SK-N-SH (cell line): ENCODE measurements at regions not wholly inside any gene's neighbourhood (a gene's known extent, or its start where the extent isn't known, plus 50 kb on each side); places are given as distances from the start of the nearest gene placed in this dataset.

Experiments
- CTCF ChIA-PET: fragments of 300-600, 350-600 bp; formaldehyde crosslinking; extraction: SDS; loops from one replicate; lab custom pipeline; 2021; lab: Yijun Ruan, JAX
- POLR2A ChIA-PET: fragments of 350-600 bp; sonication (Branson Sonifier 250); formaldehyde crosslinking; extraction: SDS; loops from one replicate; lab custom pipeline; 2020; ENCODE audit warnings: antibody characterized with exemption, inconsistent platforms; lab: Yijun Ruan, JAX
- DNase-seq: peaks from one replicate; pipeline ENCODE4 v3.0.0; 2012
- H2AFZ ChIP-seq: fragments of 200-600 bp; sonication (generic); 2 replicates; pipeline ENCODE4 v1.8.1; 2016; ENCODE audit warnings: antibody characterized with exemption, mild to moderate bottlenecking, low read depth
- H3F3A ChIP-seq: fragments of 200-600 bp; sonication (generic); replicated peaks from 2 replicates; pipeline ENCODE3; 2016; ENCODE audit warnings: antibody characterized with exemption, mild to moderate bottlenecking; ENCODE audit not compliant: insufficient read depth
- H3K27ac ChIP-seq, 2 experiments: fragments of 200-500 bp in 1 of 2; fragments of 200-600 bp in 1 of 2; sonication (Bioruptor generic) in 1 of 2; sonication (generic), shearing (Covaris generic) in 1 of 2; 2 replicates each; pipeline versions ENCODE4 v1.5.1 to v1.6.1; 2014 to 2016; ENCODE audit warnings: low read depth in 2 of 2, inconsistent platforms in 1 of 2, low read length in 1 of 2, mild to moderate bottlenecking in 1 of 2, mixed read lengths in 1 of 2
- H3K27me3 ChIP-seq: fragments of 200-600 bp; sonication (generic), shearing (Covaris generic); 2 replicates; pipeline ENCODE4 v1.6.1; 2016; ENCODE audit warnings: mixed run types; ENCODE audit not compliant: insufficient read depth
- H3K36me3 ChIP-seq, 2 experiments: fragments of 200-500 bp in 1 of 2; fragments of 200-600 bp in 1 of 2; sonication (Bioruptor generic) in 1 of 2; sonication (generic) in 1 of 2; replicated peaks in 1 of 2; 2 replicates each; pipeline versions ENCODE3 to v1.5.1; 2014 to 2016; ENCODE audit warnings: low read length in 1 of 2, mild to moderate bottlenecking in 1 of 2; ENCODE audit not compliant: insufficient read depth in 2 of 2, control insufficient read depth in 1 of 2
- H3K4me1 ChIP-seq, 2 experiments: fragments of 200-500 bp in 1 of 2; fragments of 200-600 bp in 1 of 2; sonication (Bioruptor generic) in 1 of 2; sonication (generic), shearing (Covaris generic) in 1 of 2; 2 replicates each; pipeline versions ENCODE4 v1.5.1 to v1.6.1; 2014 to 2016; ENCODE audit warnings: low read depth in 1 of 2, low read length in 1 of 2, mixed run types in 1 of 2; ENCODE audit not compliant: insufficient read depth in 2 of 2, control insufficient read depth in 1 of 2
- H3K4me2 ChIP-seq: fragments of 200-600 bp; sonication (generic), shearing (Covaris generic); 2 replicates; pipeline ENCODE4 v1.6.1; 2017; ENCODE audit warnings: mixed run types
- H3K4me3 ChIP-seq, 2 experiments: fragments of 200-500 bp in 1 of 2; fragments of 200-600 bp in 1 of 2; sonication (Bioruptor generic) in 1 of 2; sonication (generic), shearing (Covaris generic) in 1 of 2; 2 replicates each; pipeline versions ENCODE4 v1.5.1 to v1.8.1; 2014 to 2016; ENCODE audit warnings: low read depth in 2 of 2, inconsistent platforms in 1 of 2, low read length in 1 of 2, mild to moderate bottlenecking in 1 of 2, mixed read lengths in 1 of 2, moderate library complexity in 1 of 2
- H3K79me2 ChIP-seq: fragments of 200-600 bp; sonication (generic); 2 replicates; pipeline ENCODE4 v1.8.1; 2017; ENCODE audit warnings: mild to moderate bottlenecking; ENCODE audit not compliant: insufficient read depth
- H3K9ac ChIP-seq: fragments of 200-600 bp; sonication (generic); 2 replicates; pipeline ENCODE4 v1.6.1; 2017; ENCODE audit warnings: mixed run types
- H3K9me2 ChIP-seq: fragments of 200-600 bp; sonication (generic); 2 replicates; pipeline ENCODE4 v1.6.1; 2017; ENCODE audit warnings: mixed run types
- H3K9me3 ChIP-seq: fragments of 200-600 bp; sonication (generic); 2 replicates; pipeline ENCODE4 v1.6.1; 2017; ENCODE audit warnings: mixed run types, mild to moderate bottlenecking, moderate library complexity
- H4K20me1 ChIP-seq: fragments of 200-600 bp; sonication (generic); 2 replicates; pipeline ENCODE4 v1.6.1; 2017; ENCODE audit warnings: mild to moderate bottlenecking, mixed run types; ENCODE audit not compliant: insufficient read depth
- CHD2 ChIP-seq: fragments of 150-350 bp; IDR thresholded peaks from 2 replicates; pipeline ENCODE4 v1.6.1; 2018; ENCODE audit warnings: low read length; ENCODE audit not compliant: partially characterized antibody
- CTCF ChIP-seq: fragments of 200-600 bp; sonication (generic); IDR thresholded peaks from 2 replicates; pipeline ENCODE4 v1.6.1; 2017; ENCODE audit warnings: antibody characterized with exemption, mild to moderate bottlenecking, moderate library complexity
- ELF1 ChIP-seq: IDR thresholded peaks from 2 replicates; pipeline ENCODE4 v1.4.0; 2012
- EP300 ChIP-seq, 2 experiments: IDR thresholded peaks; 2 replicates each; pipeline versions ENCODE4 v1.4.0 to v1.6.1; 2012; ENCODE audit warnings: borderline replicate concordance in 1 of 2, low read depth in 1 of 2, low read length in 1 of 2
- EZH2phosphoT487 ChIP-seq: fragments of 200-600 bp; sonication (generic); IDR thresholded peaks from 2 replicates; pipeline ENCODE4 v1.6.1; 2017; ENCODE audit warnings: low read depth, mixed run types, mild to moderate bottlenecking, antibody characterized with exemption, moderate library complexity, borderline replicate concordance
- FOSL2 ChIP-seq: IDR thresholded peaks from 2 replicates; pipeline ENCODE4 v1.4.0; 2012; ENCODE audit warnings: low read depth, mild to moderate bottlenecking, moderate library complexity, borderline replicate concordance
- FOXJ3 ChIP-seq: sonication (generic); formaldehyde crosslinking; IDR thresholded peaks from 2 replicates; pipeline ENCODE4 v1.5.1; 2020; ENCODE audit warnings: mild to moderate bottlenecking, missing genetic modification reagents
- FOXM1 ChIP-seq: IDR thresholded peaks from 2 replicates; pipeline ENCODE4 v1.4.0; 2012; ENCODE audit warnings: low read depth, mild to moderate bottlenecking
- GABPA ChIP-seq: IDR thresholded peaks from 2 replicates; pipeline ENCODE4 v1.4.0; 2012; ENCODE audit warnings: low read depth, mild to moderate bottlenecking
- GATA2 ChIP-seq: sonication (generic); formaldehyde crosslinking; IDR thresholded peaks from 2 replicates; pipeline ENCODE4 v1.5.0; 2020; ENCODE audit warnings: mild to moderate bottlenecking, missing genetic modification reagents
- MAX ChIP-seq: IDR thresholded peaks from 2 replicates; pipeline ENCODE4 v1.4.0; 2012; ENCODE audit warnings: low read depth
- MEF2A ChIP-seq: IDR thresholded peaks from 2 replicates; pipeline ENCODE4 v1.4.0; 2012; ENCODE audit warnings: low read depth, borderline replicate concordance
- MXI1 ChIP-seq: IDR thresholded peaks from 2 replicates; pipeline ENCODE4 v1.6.1; 2012; ENCODE audit warnings: mild to moderate bottlenecking, low read depth, low read length, improper control_type of control experiment
- NFIC ChIP-seq: IDR thresholded peaks from 2 replicates; pipeline ENCODE4 v1.4.0; 2012; ENCODE audit warnings: borderline replicate concordance
- NRF1 ChIP-seq: IDR thresholded peaks from 2 replicates; pipeline ENCODE4 v1.6.1; 2012; ENCODE audit warnings: low read depth, mild to moderate bottlenecking, low read length
- PBX3 ChIP-seq: IDR thresholded peaks from 2 replicates; pipeline ENCODE4; 2012
- RAD21 ChIP-seq: IDR thresholded peaks from 2 replicates; pipeline ENCODE4 v1.6.1; 2012; ENCODE audit warnings: mild to moderate bottlenecking, low read length
- RCOR1 ChIP-seq: fragments of 150-350 bp; IDR thresholded peaks from 2 replicates; pipeline ENCODE4 v1.6.1; 2017; ENCODE audit warnings: antibody characterized with exemption, low read length
- REST ChIP-seq: IDR thresholded peaks from 2 replicates; pipeline ENCODE4 v1.6.1; 2012; ENCODE audit warnings: mild to moderate bottlenecking, low read depth, low read length, moderate library complexity
- RFX5 ChIP-seq: IDR thresholded peaks from 2 replicates; pipeline ENCODE4 v1.6.1; 2012; ENCODE audit warnings: mild to moderate bottlenecking, improper control_type of control experiment, low read length
- SIN3A ChIP-seq: IDR thresholded peaks from 2 replicates; pipeline ENCODE4 v1.6.1; 2012; ENCODE audit warnings: low read depth, mild to moderate bottlenecking, low read length, moderate library complexity, borderline replicate concordance
- SMC3 ChIP-seq: IDR thresholded peaks from 2 replicates; pipeline ENCODE4 v1.6.1; 2012; ENCODE audit warnings: low read depth, low read length, improper control_type of control experiment
- TAF1 ChIP-seq: IDR thresholded peaks from 2 replicates; pipeline ENCODE4 v1.6.1; 2012; ENCODE audit warnings: low read depth, mild to moderate bottlenecking, low read length, moderate library complexity, borderline replicate concordance
- TCF12 ChIP-seq: IDR thresholded peaks from 2 replicates; pipeline ENCODE4 v1.4.0; 2012
- YY1 ChIP-seq: IDR thresholded peaks from 2 replicates; pipeline ENCODE4 v1.4.0; 2012; ENCODE audit warnings: low read depth, mild to moderate bottlenecking
- WGBS: methylation state at CpG from one replicate; pipeline ENCODE4 v1.1.6; 2017; ENCODE audit warnings: low lambda C conversion rate; 5-methylcytosine and 5-hydroxymethylcytosine counted together
- TF ChIP-seq, protein P1 (sequence below): IDR thresholded peaks from 2 replicates; pipeline ENCODE4 v1.4.0; 2012; ENCODE audit warnings: low read depth, borderline replicate concordance

GRCh38 chr2:20882466-20883170, 59.7 kb upstream of the LDAH start:
- Histone ChIP-seq H2AFZ (no peak overlapping the region), H3K9me2 (no peaks in the 10 kb centered on the region), H4K20me1 (no peaks in the 10 kb centered on the region), H3K27ac (peak overlapping the region in 1 of 2 experiments; percentile 88; a peak in 2 of 4 replicates), H3K4me2 (no peak overlapping the region), H3K79me2 (no peaks in the 10 kb centered on the region), H3K9ac (no peak overlapping the region), H3K4me1 (peaks cover 0 to 20% of the 10 kb centered on the region in 2 experiments; a peak in 2 of 4 replicates), H3K9me3 (no peaks in the 10 kb centered on the region), H3K4me3 (no peak overlapping the region), H3K27me3 (no peaks in the 10 kb centered on the region), H3K36me3 (no peaks in the 10 kb centered on the region), H3F3A (no peaks in the 10 kb centered on the region)
- ChIA-PET POLR2A (no interaction called here), CTCF (interaction anchor here (1.2 to 2.8 kb wide), 5 partner anchors 16 to 221 kb away, joined by 5 to 12 read pairs (median 6); partner anchors contain the start of gene LDAH)
- DNase-seq, result peak; percentile 81
- TF ChIP-seq SIN3A (no peak), MXI1 (peak; percentile 40; the same call in 1 of the 2 replicates), RFX5 (no peak), RCOR1 (peak; percentile 98), TCF12 (no peak), ELF1 (no peak), YY1 (no peak), SMC3 (no peak), GABPA (no peak), CHD2 (peak; percentile 64), CTCF (no peak), RAD21 (no peak; the same call in 1 of the 2 replicates), EP300 (IDR thresholded peaks at IDR 0.05; ENCODE audit: borderline replicate concordance in 1 of 2, low read depth in 1 of 2, low read length in 1 of 2) (peak in 1 of 2 experiments; percentile 93; a peak in 2 of 4 replicates), FOXM1 (no peak), NRF1 (no peak), FOXJ3 (CRISPR knock-in tag) (peak; percentile 92), GATA2 (peak; percentile 96), MAX (no peak), NFIC (no peak), TAF1 (no peak), EZH2phosphoT487 (no peak), MEF2A (no peak), REST (no peak), FOSL2 (no peak), PBX3 (no peak)
- TF ChIP-seq, protein P1, sequence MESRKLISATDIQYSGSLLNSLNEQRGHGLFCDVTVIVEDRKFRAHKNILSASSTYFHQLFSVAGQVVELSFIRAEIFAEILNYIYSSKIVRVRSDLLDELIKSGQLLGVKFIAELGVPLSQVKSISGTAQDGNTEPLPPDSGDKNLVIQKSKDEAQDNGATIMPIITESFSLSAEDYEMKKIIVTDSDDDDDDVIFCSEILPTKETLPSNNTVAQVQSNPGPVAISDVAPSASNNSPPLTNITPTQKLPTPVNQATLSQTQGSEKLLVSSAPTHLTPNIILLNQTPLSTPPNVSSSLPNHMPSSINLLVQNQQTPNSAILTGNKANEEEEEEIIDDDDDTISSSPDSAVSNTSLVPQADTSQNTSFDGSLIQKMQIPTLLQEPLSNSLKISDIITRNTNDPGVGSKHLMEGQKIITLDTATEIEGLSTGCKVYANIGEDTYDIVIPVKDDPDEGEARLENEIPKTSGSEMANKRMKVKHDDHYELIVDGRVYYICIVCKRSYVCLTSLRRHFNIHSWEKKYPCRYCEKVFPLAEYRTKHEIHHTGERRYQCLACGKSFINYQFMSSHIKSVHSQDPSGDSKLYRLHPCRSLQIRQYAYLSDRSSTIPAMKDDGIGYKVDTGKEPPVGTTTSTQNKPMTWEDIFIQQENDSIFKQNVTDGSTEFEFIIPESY, result no peak
- WGBS, result 2% methylated on average over 4 of the region's 4 CpGs
